Heart left ventricle (tissue), 13 donors: ENCODE measurements at regions not wholly inside any gene's neighbourhood (a gene's known extent, or its start where the extent isn't known, plus 50 kb on each side); places are given as distances from the start of the nearest gene placed in this dataset.

Source experiments
- CTCF ChIP-seq, 12 donors: fragments of 200-600 bp; sonication (generic) in 4 of 12; IDR thresholded peaks; one replicate each; pipeline versions ENCODE4 v1.5.0 to v1.8.0; 2018 to 2022; ENCODE audit warnings: antibody characterized with exemption in 12 of 12, mild to moderate bottlenecking in 5 of 12
- POLR2A ChIP-seq, 2 donors: fragments of 450-650 bp; IDR thresholded peaks; one replicate each; pipeline ENCODE4 v1.6.1; 2017; ENCODE audit warnings: antibody characterized with exemption in 2 of 2, mild to moderate bottlenecking in 2 of 2, moderate library complexity in 2 of 2
- donor health status: ischemic (EF 13 %, LVEDD 7.1; RV severe dilation, severe dysfunction).
- donor health status: DM: no; HTN: yes; CAD: no.
- donor health status: DM: no; HTN: no; CAD: no.
- donor health status: ischemic (EF 25% LVEDD 6.9; RV normal size, moderate dysfunction).
- donor health status: ischemic (EF 25% LVEDD 5.7; RV mildly dilated, moderate dysfunction).
- donor health status: ischemic (EF 35%, LVEDD 5.7; RV mildly dilated, moderate dysfunction).
- donor health status: nonischemic (EF 11% LVEDD 7.7; RV severe dilation, severe dysfunction).
- donor health status: DM: yes; HTN: yes; CAD: no.
- donor health status: PGD.
- donor health status: ischemic (EF 29% LVEDD 5.4; RV normal size, mild dysfunction).
- donor health status: nonischemic (EF 23%, LVEDD 6.1; RV moderate dilation, normal function).

- TF ChIP-seq CTCF (IDR thresholded peaks at IDR 0.05) (no peak), POLR2A (IDR thresholded peaks at IDR 0.05) (no peak)
Measured at GRCh38 chr2:65487404-65487803, 55.0 kb upstream of the SPRED2 start.
